H1 (cell line): ENCODE measurements at regions not wholly inside any gene's neighbourhood (a gene's known extent, or its start where the extent isn't known, plus 50 kb on each side); places are given as distances from the start of the nearest gene placed in this dataset.
"Not testable (repeated sequence)": the region's sequence is repeated elsewhere in the genome, so short reads cannot be mapped to it uniquely, and the experiment has no call there.

ENCODE experiments used
- CTCF ChIA-PET: fragments of 300-600 bp; sonication (Branson Sonifier 250); formaldehyde crosslinking; loops from one replicate; lab custom pipeline; 2021; ENCODE audit not compliant: partially characterized antibody; lab: Charles Lee
- POLR2A ChIA-PET: fragments of 300-600 bp; sonication (Branson Sonifier 250); formaldehyde crosslinking; loops from one replicate; lab custom pipeline; 2021; ENCODE audit warnings: inconsistent platforms; ENCODE audit not compliant: partially characterized antibody; lab: Charles Lee
- DNase-seq, 2 experiments: peaks; one replicate each; pipeline versions ENCODE4 v3.0.0 to v3.0.0-alpha.2; 2010 to 2022; ENCODE audit warnings: low spot score in 2 of 2, low read depth in 1 of 2, mixed read lengths in 1 of 2
- FAIRE-seq: peaks from 2 replicates; lab custom pipeline; 2011; peaks lifted over from hg19 to GRCh38; lab: Jason Lieb, UNC
- H2AFZ ChIP-seq: 2 replicates; pipeline ENCODE4 v1.8.1; 2012; ENCODE audit warnings: low read length, inconsistent platforms
- H2AK5ac ChIP-seq: 2 replicates; pipeline ENCODE4 v1.6.1; 2013; ENCODE audit warnings: low read depth, low read length
- H2BK120ac ChIP-seq: replicated peaks from 2 replicates; pipeline ENCODE3; 2013; ENCODE audit warnings: low read depth, low read length, inconsistent platforms
- H2BK12ac ChIP-seq: 2 replicates; pipeline ENCODE4 v1.6.1; 2013; ENCODE audit warnings: low read depth, low read length
- H2BK15ac ChIP-seq: 2 replicates; pipeline ENCODE4 v1.6.1; 2013; ENCODE audit warnings: low read length
- H2BK20ac ChIP-seq: 2 replicates; pipeline ENCODE4 v1.6.1; 2013; ENCODE audit warnings: low read length
- H2BK5ac ChIP-seq: 2 replicates; pipeline ENCODE4 v1.6.1; 2013; ENCODE audit warnings: low read depth, low read length
- H3K14ac ChIP-seq: 2 replicates; pipeline ENCODE4 v1.6.1; 2013; ENCODE audit warnings: inconsistent platforms; ENCODE audit not compliant: insufficient read length
- H3K18ac ChIP-seq: 2 replicates; pipeline ENCODE4 v1.6.1; 2013; ENCODE audit warnings: low read length; ENCODE audit errors: extremely low read depth
- H3K23ac ChIP-seq: 2 replicates; pipeline ENCODE4 v1.6.1; 2013; ENCODE audit warnings: inconsistent platforms; ENCODE audit not compliant: insufficient read length
- H3K23me2 ChIP-seq: 2 replicates; pipeline ENCODE4 v1.6.1; 2013; ENCODE audit warnings: low read depth, low read length
- H3K27ac ChIP-seq: 2 replicates; pipeline ENCODE4 v1.6.1; 2011; ENCODE audit warnings: low read depth, low read length, inconsistent platforms
- H3K27me3 ChIP-seq, 4 experiments: replicated peaks in 1 of 4; 1 replicate in 1 of 4; 2 replicates in 3 of 4; pipeline versions ENCODE4 v1.6.1 to v1.8.1; 2011 to 2013; ENCODE audit warnings: low read length in 3 of 4, mild to moderate bottlenecking in 3 of 4, inconsistent platforms in 2 of 4, mixed read lengths in 2 of 4, moderate library complexity in 1 of 4; ENCODE audit not compliant: control insufficient read depth in 3 of 4, insufficient read depth in 3 of 4; ENCODE audit errors: extremely low read depth in 1 of 4
- H3K36me3 ChIP-seq, 4 experiments: 2 replicates each; pipeline versions ENCODE4 v1.6.1 to v1.8.1; 2011 to 2013; ENCODE audit warnings: mild to moderate bottlenecking in 4 of 4, low read length in 3 of 4, moderate library complexity in 2 of 4, control low read depth in 1 of 4, inconsistent platforms in 1 of 4; ENCODE audit not compliant: insufficient read depth in 4 of 4, control insufficient read depth in 2 of 4
- H3K4ac ChIP-seq: replicated peaks from 2 replicates; pipeline ENCODE3; 2013; ENCODE audit warnings: low read length, low read depth, mixed read lengths, inconsistent platforms; ENCODE audit not compliant: insufficient read length
- H3K4me1 ChIP-seq, 4 experiments: replicated peaks in 1 of 4; 1 replicate in 1 of 4; 2 replicates in 3 of 4; pipeline versions ENCODE4 v1.6.1 to v1.8.1; 2011 to 2013; ENCODE audit warnings: low read length in 3 of 4, inconsistent platforms in 2 of 4, mixed read lengths in 1 of 4; ENCODE audit not compliant: insufficient read depth in 4 of 4, control insufficient read depth in 3 of 4
- H3K4me2 ChIP-seq, 2 experiments: 2 replicates each; pipeline versions ENCODE4 v1.6.1 to v1.8.1; 2011 to 2013; ENCODE audit warnings: low read depth in 2 of 2, low read length in 2 of 2, control low read depth in 1 of 2, inconsistent platforms in 1 of 2, mild to moderate bottlenecking in 1 of 2; ENCODE audit not compliant: insufficient read depth in 1 of 2
- H3K4me3 ChIP-seq, 4 experiments: fragments of 200-600, 300-600 bp in 1 of 4; sonication (generic), shearing (Covaris generic), sonication (Bioruptor Twin) in 1 of 4; 2 replicates each; pipeline versions ENCODE4 v1.5.1 to v1.8.1; 2011 to 2016; ENCODE audit warnings: low read length in 4 of 4, low read depth in 3 of 4, control low read depth in 2 of 4, inconsistent platforms in 2 of 4, mild to moderate bottlenecking in 2 of 4, mixed read lengths in 1 of 4, moderate library complexity in 1 of 4; ENCODE audit not compliant: insufficient read depth in 2 of 4; ENCODE audit errors: extremely low read depth in 1 of 4
- H3K56ac ChIP-seq: replicated peaks from 2 replicates; pipeline ENCODE3; 2013; ENCODE audit warnings: low read depth, mild to moderate bottlenecking, mixed read lengths, low read length, inconsistent platforms; ENCODE audit not compliant: insufficient read length
- H3K79me1 ChIP-seq: 2 replicates; pipeline ENCODE4 v1.6.1; 2013; ENCODE audit warnings: low read depth, low read length, control low read depth
- H3K79me2 ChIP-seq, 2 experiments: 2 replicates each; pipeline versions ENCODE4 v1.6.1 to v1.8.1; 2012 to 2013; ENCODE audit warnings: low read length in 2 of 2, mild to moderate bottlenecking in 2 of 2, inconsistent platforms in 1 of 2; ENCODE audit not compliant: insufficient read depth in 2 of 2, control insufficient read depth in 1 of 2
- H3K9ac ChIP-seq, 4 experiments: replicated peaks in 1 of 4; 1 replicate in 1 of 4; 2 replicates in 3 of 4; pipeline versions ENCODE4 v1.6.1 to v1.8.1; 2011 to 2013; ENCODE audit warnings: low read depth in 3 of 4, low read length in 3 of 4, control low read depth in 2 of 4, mild to moderate bottlenecking in 2 of 4, moderate library complexity in 2 of 4, inconsistent platforms in 1 of 4; ENCODE audit errors: extremely low read depth in 1 of 4
- H3K9me3 ChIP-seq, 2 experiments: 2 replicates each; pipeline versions ENCODE4 v1.6.1 to v1.8.1; 2012 to 2013; ENCODE audit warnings: mild to moderate bottlenecking in 2 of 2, moderate library complexity in 2 of 2, control low read depth in 1 of 2, inconsistent platforms in 1 of 2, low read depth in 1 of 2, low read length in 1 of 2, mixed read lengths in 1 of 2; ENCODE audit not compliant: insufficient read depth in 2 of 2
- H4K20me1 ChIP-seq, 2 experiments: replicated peaks in 1 of 2; 2 replicates each; pipeline versions ENCODE3 to v1.8.1; 2011 to 2013; ENCODE audit warnings: inconsistent platforms in 2 of 2, low read length in 2 of 2, mild to moderate bottlenecking in 1 of 2; ENCODE audit not compliant: insufficient read depth in 2 of 2, control insufficient read depth in 1 of 2
- H4K5ac ChIP-seq: 2 replicates; pipeline ENCODE4 v1.6.1; 2013; ENCODE audit warnings: low read length, low read depth, mixed read lengths, inconsistent platforms; ENCODE audit not compliant: insufficient read length
- H4K8ac ChIP-seq: 2 replicates; pipeline ENCODE4 v1.8.0; 2013; ENCODE audit warnings: mild to moderate bottlenecking, moderate library complexity, low read length, inconsistent platforms; ENCODE audit not compliant: insufficient read depth; ENCODE audit errors: extremely low read depth
- H4K91ac ChIP-seq: replicated peaks from 2 replicates; pipeline ENCODE3; 2013; ENCODE audit warnings: low read length, mixed read lengths, inconsistent platforms; ENCODE audit not compliant: insufficient read length
- WGBS, 2 experiments: shearing (Covaris generic) in 1 of 2; methylation state at CpG; one replicate each; pipeline versions ENCODE4 v1.1.6 to v1.1.7; 2013 to 2015; ENCODE audit warnings: low lambda C conversion rate in 2 of 2, mixed read lengths in 2 of 2, inconsistent platforms in 1 of 2, low coverage in 1 of 2, missing lambda C conversion rate in 1 of 2; ENCODE audit not compliant: insufficient replicate concordance in 2 of 2, insufficient coverage in 1 of 2, insufficient read length in 1 of 2; ENCODE audit errors: extremely low coverage in 1 of 2, missing lambda C conversion rate in 1 of 2; 5-methylcytosine and 5-hydroxymethylcytosine counted together

GRCh38 chr10:84739126-84739525 lies 410.7 kb downstream of the CCSER2 start:
- 86% methylated on average over 9 of the region's 9 CpGs; no CpG with 5 or more reads in 1 of the 2 experiments for WGBS, 2 experiments
- H3K4ac ChIP-seq, H4K20me1 ChIP-seq, H3K4me2 ChIP-seq, H3K23ac ChIP-seq, H3K79me1 ChIP-seq, H2BK12ac ChIP-seq, H4K5ac ChIP-seq, FAIRE-seq, H3K36me3 ChIP-seq, H3K56ac ChIP-seq, H3K27ac ChIP-seq, H3K27me3 ChIP-seq, H3K79me2 ChIP-seq, H2AK5ac ChIP-seq, H3K4me3 ChIP-seq, H2BK15ac ChIP-seq, H3K23me2 ChIP-seq, H4K8ac ChIP-seq, H4K91ac ChIP-seq, H3K14ac ChIP-seq, POLR2A ChIA-PET, H2BK20ac ChIP-seq, H3K4me1 ChIP-seq, H3K9me3 ChIP-seq, H2BK120ac ChIP-seq, H2AFZ ChIP-seq, DNase-seq, H2BK5ac ChIP-seq, H3K18ac ChIP-seq, H3K9ac ChIP-seq: not testable (repeated sequence)
- CTCF ChIA-PET: interaction anchor here (0.7 to 3.4 kb wide), 12 partner anchors 12 to 202 kb away, joined by 3 to 21 read pairs (median 4); no protein-coding TSS in a partner anchor
